HFFc6 (cell line): ENCODE measurements at regions not wholly inside any gene's neighbourhood (a gene's known extent, or its start where the extent isn't known, plus 50 kb on each side); places are given as distances from the start of the nearest gene placed in this dataset.

ENCODE experiments used
- DNase-seq: peaks from one replicate; pipeline ENCODE4 v3.0.0-alpha.2; 2018
- H3K27ac Mint-ChIP-seq: 2 replicates; pipeline ENCODE4 v1.8.0; 2020; ENCODE audit warnings: mild to moderate bottlenecking, mixed read lengths
- H3K27me3 Mint-ChIP-seq: 2 replicates; pipeline ENCODE4 v1.8.0; 2021; ENCODE audit warnings: mild to moderate bottlenecking, moderate library complexity, mixed read lengths; ENCODE audit not compliant: insufficient read depth
- H3K36me3 Mint-ChIP-seq: 2 replicates; pipeline ENCODE4 v1.8.0; 2021; ENCODE audit warnings: low read depth, mixed read lengths
- H3K4me1 Mint-ChIP-seq: 2 replicates; pipeline ENCODE4 v1.8.0; 2020; ENCODE audit warnings: low read depth, mixed read lengths
- H3K4me3 Mint-ChIP-seq: 2 replicates; pipeline ENCODE4 v1.8.0; 2020; ENCODE audit warnings: mild to moderate bottlenecking, moderate library complexity, mixed read lengths
- H3K9me3 Mint-ChIP-seq: 2 replicates; pipeline ENCODE4 v1.8.0; 2020; ENCODE audit warnings: mild to moderate bottlenecking, mixed read lengths
- CTCF ChIP-seq: fragments of 200-600 bp; sonication (generic); IDR thresholded peaks from 2 replicates; pipeline ENCODE4 v1.5.0; 2021; ENCODE audit warnings: antibody characterized with exemption, mild to moderate bottlenecking

GRCh38 chr22:10781571-10782403 is 4746.2 kb upstream of the OR11H1 start:
- H3K4me1 Mint-ChIP-seq: no peaks in the 10 kb centered on the region
- no peak overlapping the region for H3K27ac Mint-ChIP-seq
- H3K36me3 Mint-ChIP-seq: peaks cover 14% of the 10 kb centered on the region
- no peak overlapping the region for H3K4me3 Mint-ChIP-seq
- DNase-seq: no peak
- no peak for TF ChIP-seq CTCF
- peaks cover 72% of the 10 kb centered on the region for H3K9me3 Mint-ChIP-seq
- no peaks in the 10 kb centered on the region; the same call in 1 of the 2 replicates for H3K27me3 Mint-ChIP-seq
